ENCODE measurements at regions not wholly inside any gene's neighbourhood (a gene's known extent, or its start where the extent isn't known, plus 50 kb on each side); places are given as distances from the start of the nearest gene placed in this dataset.

GRCh38 chr12:27852742-27853141, 72.7 kb upstream of the MANSC4 start:
- H3K36me3 Mint-ChIP-seq (ENCODE audit: low read depth) = no peaks in the 10 kb centered on the region
- intact Hi-C loops (cut with micrococcal nuclease) = no loop called here

More at GRCh38 chr12:27852742-27853141, 72.7 kb upstream of the MANSC4 start:
- ChIA-PET CTCF (no interaction called here), POLR2A (no interaction called here)
- no peak for TF ChIP-seq CTCF (IDR thresholded peaks at IDR 0.05)
- no peak for ATAC-seq (ENCODE audit: low read depth)
- no peaks in the 10 kb centered on the region for H3K4me1 Mint-ChIP-seq
- H3K4me3 Mint-ChIP-seq = no peak overlapping the region
- no peak for DNase-seq
- H3K27me3 Mint-ChIP-seq = peaks cover 3% of the 10 kb centered on the region
- H3K27ac Mint-ChIP-seq = no peak overlapping the region
- H3K9me3 Mint-ChIP-seq = peaks cover 7% of the 10 kb centered on the region
